ENCODE measurements at regions not wholly inside any gene's neighbourhood (a gene's known extent, or its start where the extent isn't known, plus 50 kb on each side); places are given as distances from the start of the nearest gene placed in this dataset.
A peak's percentile ranks its signal among the peaks of the same experiment; 100 is the strongest.

- H3K9ac ChIP-seq (ENCODE audit: insufficient read depth in 1 of 2, low read length in 2 of 2), result no peak overlapping the region
- DNase-seq, result no peak
- no peaks in the 10 kb centered on the region for H3K4me1 ChIP-seq (ENCODE audit: control insufficient read depth in 5 of 5, insufficient read depth in 5 of 5, low read length in 5 of 5)
- TF ChIP-seq CTCF (IDR thresholded peaks at IDR 0.05; ENCODE audit: control extremely low read depth, extremely low read depth), result no peak
- peaks cover 0 to 3% (median under 1%) of the 10 kb centered on the region in 4 donors for H3K9me3 ChIP-seq (ENCODE audit: control insufficient read depth in 4 of 4, insufficient read depth in 3 of 4, low read length in 3 of 4)
- no peaks in the 10 kb centered on the region for H3K27me3 ChIP-seq (ENCODE audit: control insufficient read depth in 3 of 3, insufficient read depth in 3 of 3, low read length in 2 of 3)
- H3K4me3 ChIP-seq, result no peak overlapping the region
- H3K27ac ChIP-seq (ENCODE audit: low read depth in 1 of 2, low read length in 1 of 2), result no peak overlapping the region
- ATAC-seq (ENCODE audit: insufficient read depth, low FRiP score), result no peak
- WGBS, 2 donors, result 63 to 83% methylated on average over 2 of the region's 2 CpGs
- no peaks in the 10 kb centered on the region for H3K36me3 ChIP-seq (ENCODE audit: control insufficient read depth in 4 of 4, insufficient read depth in 4 of 4, low read length in 4 of 4)
Measured at GRCh38 chr10:21034241-21034640, 137.1 kb upstream of the NEBL start.

- H3K4me3 ChIP-seq, result no peak overlapping the region
- WGBS, 2 donors, result 73 to 85% methylated on average over 12 of the region's 12 CpGs
- TF ChIP-seq CTCF (IDR thresholded peaks at IDR 0.05; ENCODE audit: control extremely low read depth, extremely low read depth), result no peak
- H3K27ac ChIP-seq (ENCODE audit: low read depth in 1 of 2, low read length in 1 of 2), result no peak overlapping the region
- no peak overlapping the region for H3K9ac ChIP-seq (ENCODE audit: insufficient read depth in 1 of 2, low read length in 2 of 2)
- ATAC-seq (ENCODE audit: insufficient read depth, low FRiP score) (no peak), DNase-seq (no peak)
- no peaks in the 10 kb centered on the region for H3K36me3 ChIP-seq (ENCODE audit: control insufficient read depth in 4 of 4, insufficient read depth in 4 of 4, low read length in 4 of 4)
- no peaks in the 10 kb centered on the region for H3K4me1 ChIP-seq (ENCODE audit: control insufficient read depth in 5 of 5, insufficient read depth in 5 of 5, low read length in 5 of 5)
- H3K27me3 ChIP-seq (ENCODE audit: control insufficient read depth in 3 of 3, insufficient read depth in 3 of 3, low read length in 2 of 3), result no peaks in the 10 kb centered on the region
- H3K9me3 ChIP-seq (ENCODE audit: control insufficient read depth in 4 of 4, insufficient read depth in 3 of 4, low read length in 3 of 4), result peaks cover 0 to 3% (median under 1%) of the 10 kb centered on the region in 4 donors
Measured at GRCh38 chr10:21032587-21033319, 135.6 kb upstream of the NEBL start.

GRCh38 chr10:21031232-21031795, 134.2 kb upstream of the NEBL start:
- Histone ChIP-seq H3K4me3 (no peak overlapping the region), H3K4me1 (ENCODE audit: control insufficient read depth in 5 of 5, insufficient read depth in 5 of 5, low read length in 5 of 5) (peaks cover 0 to 3% (median 0%) of the 10 kb centered on the region in 5 donors), H3K27me3 (ENCODE audit: control insufficient read depth in 3 of 3, insufficient read depth in 3 of 3, low read length in 2 of 3) (no peaks in the 10 kb centered on the region), H3K9ac (ENCODE audit: insufficient read depth in 1 of 2, low read length in 2 of 2) (no peak overlapping the region), H3K9me3 (ENCODE audit: control insufficient read depth in 4 of 4, insufficient read depth in 3 of 4, low read length in 3 of 4) (peaks cover 0 to 3% (median under 1%) of the 10 kb centered on the region in 4 donors), H3K36me3 (ENCODE audit: control insufficient read depth in 4 of 4, insufficient read depth in 4 of 4, low read length in 4 of 4) (no peaks in the 10 kb centered on the region), H3K27ac (ENCODE audit: low read depth in 1 of 2, low read length in 1 of 2) (no peak overlapping the region)
- ATAC-seq (ENCODE audit: insufficient read depth, low FRiP score), result no peak
- WGBS, 2 donors, result 84 to 87% methylated on average over 7 of the region's 7 CpGs
- TF ChIP-seq CTCF (IDR thresholded peaks at IDR 0.05; ENCODE audit: control extremely low read depth, extremely low read depth), result no peak
- peak; percentile 52 to 83 (median 72) for DNase-seq

Measured in lung (tissue), 11 donors.